WTC11 (cell line): ENCODE measurements at regions not wholly inside any gene's neighbourhood (a gene's known extent, or its start where the extent isn't known, plus 50 kb on each side); places are given as distances from the start of the nearest gene placed in this dataset.

Experiments
- ATAC-seq: fragments of 200-7000 bp; cut with Tn5 transposase; 2 replicates; pipeline ENCODE4 v1.10.0; 2021; ENCODE audit warnings: mild to moderate bottlenecking, moderate library complexity
- CTCF ChIA-PET: fragments of 300-600 bp; sonication (Branson Sonifier 250); formaldehyde crosslinking; loops from one replicate; lab custom pipeline; 2021; ENCODE audit warnings: antibody characterized with exemption; lab: Charles Lee
- POLR2A ChIA-PET: fragments of 350-600 bp; sonication (Branson Sonifier 250); formaldehyde crosslinking; loops from one replicate; lab custom pipeline; 2021; ENCODE audit warnings: antibody characterized with exemption; lab: Charles Lee
- DNase-seq: peaks from one replicate; pipeline ENCODE4 v3.0.0; 2021; ENCODE audit warnings: low spot score
- H3K27ac Mint-ChIP-seq: 2 replicates; pipeline ENCODE4 v1.8.0; 2021; ENCODE audit warnings: mixed read lengths
- H3K27me3 Mint-ChIP-seq: 2 replicates; pipeline ENCODE4 v1.8.0; 2021; ENCODE audit warnings: low read depth, mild to moderate bottlenecking, moderate library complexity, mixed read lengths
- H3K36me3 Mint-ChIP-seq: 2 replicates; pipeline ENCODE4 v1.8.0; 2021; ENCODE audit warnings: mixed read lengths
- H3K4me1 Mint-ChIP-seq: 2 replicates; pipeline ENCODE4 v1.8.0; 2022; ENCODE audit warnings: mixed read lengths
- H3K4me3 Mint-ChIP-seq: 2 replicates; pipeline ENCODE4 v1.8.0; 2021; ENCODE audit warnings: mild to moderate bottlenecking, moderate library complexity, mixed read lengths
- H3K9me3 Mint-ChIP-seq: 2 replicates; pipeline ENCODE4 v1.8.0; 2021; ENCODE audit warnings: mixed read lengths
- CBFB ChIP-seq: sonication (generic); formaldehyde crosslinking; IDR thresholded peaks from 2 replicates; pipeline ENCODE4 v1.8.1; 2022; ENCODE audit warnings: mild to moderate bottlenecking, low read depth, missing genetic modification reagents
- CREB1 ChIP-seq: sonication (generic); formaldehyde crosslinking; IDR thresholded peaks from 2 replicates; pipeline ENCODE4 v1.8.0; 2023; ENCODE audit warnings: mild to moderate bottlenecking, missing genetic modification reagents
- E2F5 ChIP-seq: sonication (generic); formaldehyde crosslinking; IDR thresholded peaks from 2 replicates; pipeline ENCODE4 v1.8.1; 2022; ENCODE audit warnings: mild to moderate bottlenecking, moderate library complexity, missing genetic modification reagents
- EMX1 ChIP-seq: fragments of 250-450 bp; sonication (Bioruptor Pico); IDR thresholded peaks from 2 replicates; pipeline ENCODE4 v1.8.0; 2021; ENCODE audit warnings: mild to moderate bottlenecking
- ESRRA ChIP-seq: sonication (generic); formaldehyde crosslinking; IDR thresholded peaks from 2 replicates; pipeline ENCODE4 v1.8.1; 2022; ENCODE audit warnings: mild to moderate bottlenecking, missing genetic modification reagents, borderline replicate concordance
- FOXP1 ChIP-seq: sonication (generic); formaldehyde crosslinking; IDR thresholded peaks from 2 replicates; pipeline ENCODE4 v1.8.0; 2022; ENCODE audit warnings: missing genetic modification reagents, mild to moderate bottlenecking, moderate library complexity, borderline replicate concordance
- GABPB1 ChIP-seq: sonication (generic); formaldehyde crosslinking; IDR thresholded peaks from 2 replicates; pipeline ENCODE4 v1.8.1; 2023; ENCODE audit warnings: mild to moderate bottlenecking, missing genetic modification reagents
- HMGXB4 ChIP-seq: sonication (generic); formaldehyde crosslinking; IDR thresholded peaks from 2 replicates; pipeline ENCODE4 v1.8.1; 2023; ENCODE audit warnings: mild to moderate bottlenecking, moderate library complexity, missing genetic modification reagents
- IRF1 ChIP-seq: sonication (generic); formaldehyde crosslinking; IDR thresholded peaks from 2 replicates; pipeline ENCODE4 v1.8.0; 2023; ENCODE audit warnings: missing genetic modification reagents
- JUN ChIP-seq: sonication (generic); formaldehyde crosslinking; IDR thresholded peaks from 2 replicates; pipeline ENCODE4 v1.8.0; 2023; ENCODE audit warnings: mild to moderate bottlenecking, missing genetic modification reagents
- KAT7 ChIP-seq: sonication (generic); formaldehyde crosslinking; IDR thresholded peaks from 2 replicates; pipeline ENCODE4 v1.8.1; 2023; ENCODE audit warnings: missing genetic modification reagents, mild to moderate bottlenecking, borderline replicate concordance
- MYBL2 ChIP-seq: sonication (generic); formaldehyde crosslinking; IDR thresholded peaks from 2 replicates; pipeline ENCODE4 v1.8.1; 2023; ENCODE audit warnings: mild to moderate bottlenecking, moderate library complexity, missing genetic modification reagents
- NR1H2 ChIP-seq: sonication (generic); formaldehyde crosslinking; IDR thresholded peaks from 2 replicates; pipeline ENCODE4 v1.9.0; 2021; ENCODE audit warnings: mild to moderate bottlenecking, moderate library complexity, missing genetic modification reagents
- PRDM15 ChIP-seq: sonication (generic); formaldehyde crosslinking; IDR thresholded peaks from 2 replicates; pipeline ENCODE4 v1.8.0; 2022; ENCODE audit warnings: missing genetic modification reagents
- PRRX2 ChIP-seq: fragments of 250-450 bp; sonication (Bioruptor Pico); IDR thresholded peaks from 2 replicates; pipeline ENCODE4 v1.8.0; 2021; ENCODE audit warnings: mild to moderate bottlenecking
- STAT6 ChIP-seq: sonication (generic); formaldehyde crosslinking; conservative IDR thresholded peaks from 2 replicates; pipeline ENCODE4 v1.8.1; 2023; ENCODE audit warnings: mild to moderate bottlenecking, low read depth, missing genetic modification reagents, moderate library complexity
- TCF7 ChIP-seq: sonication (generic); formaldehyde crosslinking; IDR thresholded peaks from 2 replicates; pipeline ENCODE4 v1.8.0; 2022; ENCODE audit warnings: mild to moderate bottlenecking, low read depth, missing genetic modification reagents, moderate library complexity
- TEAD1 ChIP-seq: sonication (generic); formaldehyde crosslinking; IDR thresholded peaks from 2 replicates; pipeline ENCODE4 v1.8.0; 2022; ENCODE audit warnings: mild to moderate bottlenecking, missing genetic modification reagents
- ZBTB21 ChIP-seq: sonication (generic); formaldehyde crosslinking; IDR thresholded peaks from 2 replicates; pipeline ENCODE4 v1.8.1; 2023; ENCODE audit warnings: mild to moderate bottlenecking, missing genetic modification reagents, borderline replicate concordance
- ZMAT4 ChIP-seq: fragments of 250-450 bp; sonication (Bioruptor Pico); IDR thresholded peaks from 2 replicates; pipeline ENCODE4 v1.9.0; 2021; ENCODE audit warnings: mild to moderate bottlenecking
- ZNF232 ChIP-seq: sonication (generic); formaldehyde crosslinking; IDR thresholded peaks from 2 replicates; pipeline ENCODE4 v1.8.0; 2022; ENCODE audit warnings: mild to moderate bottlenecking, missing genetic modification reagents
- ZNF425 ChIP-seq: fragments of 250-450 bp; sonication (Bioruptor Pico); conservative IDR thresholded peaks from 2 replicates; pipeline ENCODE4 v1.9.0; 2021; ENCODE audit warnings: mild to moderate bottlenecking

GRCh38 chr10:91012502-91012901 is 91.6 kb upstream of the ANKRD1 start:
- ATAC-seq = no peak
- H3K27me3 Mint-ChIP-seq = peaks cover 4% of the 10 kb centered on the region
- CTCF ChIA-PET = no interaction called here
- no peak overlapping the region for H3K27ac Mint-ChIP-seq
- no peaks in the 10 kb centered on the region for H3K9me3 Mint-ChIP-seq
- H3K4me1 Mint-ChIP-seq = no peaks in the 10 kb centered on the region
- POLR2A ChIA-PET = no interaction called here
- TF ChIP-seq KAT7 = no peak
- TF ChIP-seq E2F5 (CRISPR knock-in tag) = no peak
- TF ChIP-seq MYBL2 (CRISPR knock-in tag) = no peak
- TF ChIP-seq ZMAT4 = no peak
- TF ChIP-seq HMGXB4 = no peak
- TF ChIP-seq ZNF232 (CRISPR knock-in tag) = no peak
- TF ChIP-seq STAT6 = no peak
- TF ChIP-seq CREB1 (CRISPR knock-in tag) = no peak
- TF ChIP-seq GABPB1 (CRISPR knock-in tag) = no peak
- no peak for TF ChIP-seq TEAD1
- TF ChIP-seq CBFB = no peak
- no peak for TF ChIP-seq ZNF425 (CRISPR knock-in tag)
- TF ChIP-seq IRF1 = no peak
- no peaks in the 10 kb centered on the region for H3K36me3 Mint-ChIP-seq
- H3K4me3 Mint-ChIP-seq = no peak overlapping the region
- no peak for DNase-seq

GRCh38 chr10:91013985-91014384 is 93.1 kb upstream of the ANKRD1 start:
- ATAC-seq = no peak
- no peaks in the 10 kb centered on the region for H3K9me3 Mint-ChIP-seq
- H3K36me3 Mint-ChIP-seq = no peaks in the 10 kb centered on the region
- TF ChIP-seq JUN (no peak), TEAD1 (no peak), STAT6 (no peak), ESRRA (CRISPR knock-in tag) (no peak), EMX1 (no peak), FOXP1 (CRISPR knock-in tag) (no peak), ZNF232 (CRISPR knock-in tag) (no peak), MYBL2 (CRISPR knock-in tag) (no peak), TCF7 (CRISPR knock-in tag) (no peak), PRRX2 (CRISPR knock-in tag) (no peak), ZBTB21 (CRISPR knock-in tag) (no peak), PRDM15 (no peak), NR1H2 (no peak)

More at GRCh38 chr10:91013985-91014384, 93.1 kb upstream of the ANKRD1 start:
- CTCF ChIA-PET = interaction anchor here (0.8 kb wide), 1 partner anchor 282 kb away, joined by 3 read pairs; no protein-coding TSS in a partner anchor
- POLR2A ChIA-PET = no interaction called here
- Mint-ChIP-seq H3K4me3 (no peak overlapping the region), H3K27me3 (peaks cover 8% of the 10 kb centered on the region), H3K4me1 (no peaks in the 10 kb centered on the region), H3K27ac (no peak overlapping the region)
- no peak for DNase-seq
